Aorta (tissue), 5 donors: ENCODE measurements at regions not wholly inside any gene's neighbourhood (a gene's known extent, or its start where the extent isn't known, plus 50 kb on each side); places are given as distances from the start of the nearest gene placed in this dataset.

Experiments
- ATAC-seq: fragments of 200-7000 bp; cut with Tn5 transposase; one replicate; pipeline ENCODE4 v1.9.1; 2022; ENCODE audit warnings: moderate library complexity; ENCODE audit not compliant: low FRiP score
- DNase-seq, 2 donors: peaks; one replicate each; pipeline ENCODE4 v3.0.0-alpha.2; 2020
- H3K27ac ChIP-seq, 2 donors: one replicate each; pipeline ENCODE4 v1.5.1; 2013; ENCODE audit warnings: low read length in 2 of 2, mild to moderate bottlenecking in 2 of 2, moderate library complexity in 2 of 2, control low read depth in 1 of 2, inconsistent platforms in 1 of 2, low read depth in 1 of 2
- H3K27me3 ChIP-seq, 2 donors: one replicate each; pipeline ENCODE4 v1.6.1; 2013; ENCODE audit warnings: control low read depth in 1 of 2, low read length in 1 of 2, mild to moderate bottlenecking in 1 of 2, moderate library complexity in 1 of 2; ENCODE audit not compliant: insufficient read depth in 2 of 2, control insufficient read depth in 1 of 2
- H3K36me3 ChIP-seq, 2 donors: one replicate each; pipeline ENCODE4 v1.6.1; 2013; ENCODE audit warnings: control low read depth in 1 of 2, low read length in 1 of 2, mild to moderate bottlenecking in 1 of 2; ENCODE audit not compliant: insufficient read depth in 2 of 2, control insufficient read depth in 1 of 2
- H3K4me1 ChIP-seq, 2 donors: one replicate each; pipeline ENCODE4 v1.6.1; 2013; ENCODE audit warnings: low read length in 2 of 2, control low read depth in 1 of 2, mild to moderate bottlenecking in 1 of 2, moderate library complexity in 1 of 2; ENCODE audit not compliant: insufficient read depth in 2 of 2, control insufficient read depth in 1 of 2
- H3K4me3 ChIP-seq, 2 donors: one replicate each; pipeline ENCODE4 v1.5.1; 2013; ENCODE audit warnings: low read length in 2 of 2, control low read depth in 1 of 2, mild to moderate bottlenecking in 1 of 2
- H3K9me3 ChIP-seq: one replicate; pipeline ENCODE4 v1.6.1; 2013; ENCODE audit warnings: mild to moderate bottlenecking, low read length; ENCODE audit not compliant: control insufficient read depth
- WGBS, 2 donors: extraction: QIAGEN DNeasy Blood & Tissue Kit; methylation state at CpG; one replicate each; pipeline ENCODE4 v1.1.7; 2013; 5-methylcytosine and 5-hydroxymethylcytosine counted together
- intact Hi-C, 2 donors: fragments of 100-400 bp; cut with DNase I; formaldehyde crosslinking; loops; one replicate each; pipeline versions ENCODE4 v1.14.2 to v1.15.0; 2022
- donor health status: healthy with polysubstance abuse.
- donor health status: Bipolar disorder and iron deficiency.
- donor health status: DM: no; HTN: no; CAD: no.
- donor health status: DM: no; HTN: no; CAD: no.
- donor health status: DM: yes; HTN: yes; CAD: no.

DNA sequence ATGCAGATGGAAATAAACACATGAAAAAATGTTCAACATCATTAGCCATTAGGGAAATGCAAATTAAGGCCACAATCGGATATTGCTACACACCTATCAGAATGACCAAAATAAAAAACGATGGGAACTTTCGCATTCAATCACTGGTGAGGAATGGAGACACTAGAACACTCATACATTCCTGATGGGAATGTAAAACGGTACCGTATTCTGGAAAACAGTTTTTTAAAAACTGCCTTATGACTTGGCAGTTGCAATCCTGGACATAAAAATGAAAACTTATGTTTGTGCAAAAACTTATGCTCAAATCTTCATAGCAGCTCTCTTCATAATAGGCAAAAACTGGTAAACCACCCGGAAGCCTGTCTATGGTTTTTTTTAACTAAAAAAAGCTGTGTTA lies 146.0 kb downstream of the CEBPB start:
- ATAC-seq, result no peak
- intact Hi-C loops, result no loop called here
- Histone ChIP-seq H3K36me3 (no peaks in the 10 kb centered on the region), H3K4me3 (no peak overlapping the region), H3K27ac (no peak overlapping the region), H3K9me3 (no peaks in the 10 kb centered on the region), H3K27me3 (no peaks in the 10 kb centered on the region), H3K4me1 (no peaks in the 10 kb centered on the region)
- no peak for DNase-seq
- whole genome bisulfite sequencing, 2 donors, result 86 to 87% methylated on average over 6 of the region's 6 CpGs

DNA sequence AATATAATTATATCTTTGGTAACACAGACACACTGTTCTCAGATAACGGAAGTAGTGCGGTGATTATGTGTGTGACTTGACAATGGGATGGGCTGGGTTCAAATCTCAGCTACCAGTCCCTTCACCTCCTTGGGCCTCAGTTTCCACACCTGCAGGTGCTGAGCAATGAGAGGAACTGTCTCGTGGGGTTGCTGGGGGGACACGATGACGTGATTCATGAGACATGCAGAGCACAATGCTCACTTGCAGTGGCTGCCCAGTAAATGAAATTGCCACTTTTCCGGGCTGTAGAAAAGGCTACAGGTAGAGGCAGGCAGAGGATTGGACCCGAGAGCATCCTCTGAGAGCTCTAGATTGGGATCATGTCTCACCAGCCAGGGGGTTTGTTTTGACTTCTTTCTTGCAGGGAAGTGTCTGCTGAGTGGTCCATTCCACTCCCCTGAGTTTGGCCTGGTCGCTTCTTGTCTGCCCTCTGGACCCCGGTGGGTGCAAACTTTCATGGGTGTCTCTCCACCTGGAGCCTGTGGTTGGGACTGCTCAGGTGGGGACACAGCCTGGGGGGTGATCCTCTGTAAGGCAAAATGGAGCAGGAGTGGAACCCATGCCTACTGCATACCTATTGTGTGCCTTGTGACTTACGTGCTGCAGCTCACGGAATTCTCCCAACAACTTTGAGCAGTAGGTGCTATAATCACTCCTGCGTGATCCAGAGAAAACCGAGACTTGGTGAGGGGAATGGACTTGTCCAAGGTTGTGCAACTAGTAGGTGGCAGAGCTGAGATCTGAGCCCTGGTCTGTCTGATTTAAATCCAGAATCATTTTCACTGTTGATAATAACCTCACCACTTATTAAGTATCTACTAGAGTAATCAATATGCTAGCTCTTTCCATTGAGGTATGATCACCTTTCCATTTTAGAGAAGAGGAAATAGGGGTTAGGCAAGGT lies 147.2 kb downstream of the CEBPB start:
- Histone ChIP-seq H3K9me3 (no peaks in the 10 kb centered on the region), H3K4me3 (no peak overlapping the region), H3K27me3 (no peaks in the 10 kb centered on the region), H3K27ac (no peak overlapping the region), H3K36me3 (no peaks in the 10 kb centered on the region), H3K4me1 (no peaks in the 10 kb centered on the region)
- intact Hi-C loops, result no loop called here
- ATAC-seq, result no peak
- DNase-seq, result peak in 1 of 2 donors; percentile 23
- 94 to 95% methylated on average over 13 of the region's 13 CpGs for WGBS, 2 donors

DNA sequence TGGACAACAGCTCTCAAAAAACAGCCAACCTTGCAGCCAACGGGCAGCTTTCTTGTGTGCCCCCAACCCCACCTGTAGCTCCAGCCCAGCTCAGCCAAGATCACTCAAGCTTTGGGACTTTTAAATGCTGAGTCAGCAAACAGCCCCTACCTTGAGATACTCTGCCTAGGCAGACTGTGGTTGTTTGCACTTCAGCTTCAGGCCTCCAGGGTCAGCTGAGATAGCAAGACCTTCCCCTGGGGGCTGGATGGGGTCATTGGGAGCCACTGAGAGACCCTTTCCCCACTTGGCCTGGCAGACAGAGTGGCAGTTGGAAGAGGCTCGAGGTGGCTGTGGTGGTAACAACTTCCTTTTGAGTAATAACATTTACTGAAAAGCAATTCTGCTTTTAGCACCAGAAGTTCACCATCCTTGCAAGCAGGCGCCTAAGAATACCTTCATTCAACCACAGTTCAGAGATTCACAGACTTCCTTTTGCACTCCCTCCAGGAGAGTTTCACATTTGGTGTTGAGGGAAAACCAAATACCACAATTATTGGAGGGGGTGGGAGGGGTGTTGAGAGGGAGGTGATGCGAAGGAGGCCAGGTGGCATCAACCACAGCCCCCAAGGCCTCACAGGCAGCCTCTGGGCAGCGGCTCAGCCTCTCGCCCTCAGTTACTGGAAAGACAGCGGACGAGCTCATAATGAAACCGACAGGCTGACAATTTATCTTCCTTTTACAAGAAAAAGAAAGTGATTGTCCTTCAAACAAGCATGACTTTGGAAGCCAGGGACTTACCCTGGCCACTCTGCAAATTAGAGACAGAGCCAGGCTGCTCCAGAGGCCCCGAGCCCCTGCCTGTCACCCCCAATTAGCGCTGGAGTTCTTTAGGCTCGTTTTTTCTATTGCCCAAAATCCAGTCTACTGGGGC lies 148.1 kb downstream of the CEBPB start:
- Histone ChIP-seq H3K27ac (no peak overlapping the region), H3K36me3 (no peaks in the 10 kb centered on the region), H3K27me3 (no peaks in the 10 kb centered on the region), H3K9me3 (no peaks in the 10 kb centered on the region), H3K4me3 (no peak overlapping the region), H3K4me1 (no peaks in the 10 kb centered on the region)
- intact Hi-C loops, result no loop called here
- ATAC-seq (no peak), DNase-seq (no peak)
- WGBS, 2 donors, result 88 to 91% methylated on average over 12 of the region's 12 CpGs

DNA sequence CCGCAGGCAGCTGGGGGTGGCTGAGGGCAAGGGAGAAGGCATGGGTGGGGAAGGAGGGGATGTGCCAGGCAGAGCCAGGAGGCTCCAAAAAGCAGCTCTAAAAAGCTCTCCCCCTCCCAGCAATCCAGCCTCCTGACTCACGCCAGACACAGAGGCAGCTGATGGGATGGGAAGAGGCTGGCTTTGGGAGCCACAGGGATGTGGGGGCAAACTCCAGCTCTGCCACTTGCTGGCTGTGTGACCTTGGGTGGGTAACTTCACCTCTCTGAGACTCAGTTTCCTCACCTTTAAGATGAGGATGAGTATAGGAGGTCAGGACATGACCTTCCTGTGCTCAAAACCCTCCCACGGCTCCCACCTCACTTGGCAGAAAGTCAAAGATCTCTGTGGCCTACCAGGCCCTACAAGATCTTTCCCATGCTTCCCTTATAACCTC lies 148.9 kb downstream of the CEBPB start:
- no peak for ATAC-seq
- WGBS, 2 donors, result 72 to 73% methylated on average over 3 of the region's 3 CpGs

DNA sequence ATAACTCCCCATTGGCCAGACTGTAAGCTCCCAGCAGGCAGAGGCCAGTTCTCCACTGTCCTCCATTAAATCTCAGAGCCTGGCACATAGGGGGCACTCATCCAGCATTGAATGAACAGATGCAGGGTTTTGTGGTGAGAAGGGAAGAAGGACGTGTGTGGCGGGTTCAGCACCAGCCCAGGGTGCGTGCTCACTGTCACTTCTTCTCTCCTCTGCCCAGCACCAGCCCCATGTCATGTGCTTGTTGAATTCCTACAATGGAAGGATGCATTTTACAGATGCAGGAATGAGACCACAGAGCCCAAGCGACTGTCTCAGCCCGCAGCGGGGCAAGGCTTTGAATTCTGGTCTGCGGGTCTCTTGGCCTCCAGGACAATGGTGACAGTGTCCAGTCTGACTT lies 149.9 kb downstream of the CEBPB start:
- no peaks in the 10 kb centered on the region for H3K9me3 ChIP-seq
- H3K27ac ChIP-seq, result no peak overlapping the region
- no peaks in the 10 kb centered on the region for H3K36me3 ChIP-seq
- 94 to 99% methylated on average over 7 of the region's 7 CpGs for WGBS, 2 donors
- no peaks in the 10 kb centered on the region for H3K4me1 ChIP-seq
- no peaks in the 10 kb centered on the region for H3K27me3 ChIP-seq
- ATAC-seq, result no peak
- H3K4me3 ChIP-seq, result no peak overlapping the region
- peak in 1 of 2 donors; percentile 51 for DNase-seq
- intact Hi-C loops, result no loop called here

More for the DNA sequence above, 148.9 kb downstream of the CEBPB start:
- Histone ChIP-seq H3K4me1 (no peaks in the 10 kb centered on the region), H3K4me3 (no peak overlapping the region), H3K9me3 (no peaks in the 10 kb centered on the region), H3K27ac (no peak overlapping the region), H3K36me3 (no peaks in the 10 kb centered on the region), H3K27me3 (no peaks in the 10 kb centered on the region)
- DNase-seq, result no peak
- intact Hi-C loops, result no loop called here

DNA sequence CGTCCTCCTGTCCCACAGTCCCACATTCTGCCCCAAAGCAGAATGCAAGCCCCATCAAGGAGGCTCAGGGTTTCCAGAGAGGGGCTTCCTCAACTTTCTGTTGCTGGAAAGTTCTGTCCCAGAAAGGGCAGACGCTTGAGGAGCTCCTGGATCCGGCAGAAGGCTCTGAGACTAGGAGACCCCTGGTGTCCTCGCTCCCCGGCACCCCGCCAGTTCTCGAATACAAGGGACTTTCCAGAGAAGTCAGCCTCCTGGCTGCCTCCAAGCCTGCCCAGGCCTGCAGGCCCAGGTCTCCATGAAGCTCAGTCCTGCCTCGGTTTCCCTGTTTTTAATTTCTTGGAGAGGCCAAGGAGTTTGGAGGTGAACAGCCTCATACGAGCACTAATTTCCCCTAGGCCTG lies 150.4 kb downstream of the CEBPB start:
- no peaks in the 10 kb centered on the region for H3K4me1 ChIP-seq
- H3K9me3 ChIP-seq, result no peaks in the 10 kb centered on the region
- H3K4me3 ChIP-seq, result no peak overlapping the region
- ATAC-seq, result no peak
- H3K27ac ChIP-seq, result no peak overlapping the region
- no peaks in the 10 kb centered on the region for H3K36me3 ChIP-seq
- intact Hi-C loops, result no loop called here
- peak in 1 of 2 donors; percentile 67 for DNase-seq
- WGBS, 2 donors, result 92 to 96% methylated on average over 9 of the region's 9 CpGs
- no peaks in the 10 kb centered on the region for H3K27me3 ChIP-seq

DNA sequence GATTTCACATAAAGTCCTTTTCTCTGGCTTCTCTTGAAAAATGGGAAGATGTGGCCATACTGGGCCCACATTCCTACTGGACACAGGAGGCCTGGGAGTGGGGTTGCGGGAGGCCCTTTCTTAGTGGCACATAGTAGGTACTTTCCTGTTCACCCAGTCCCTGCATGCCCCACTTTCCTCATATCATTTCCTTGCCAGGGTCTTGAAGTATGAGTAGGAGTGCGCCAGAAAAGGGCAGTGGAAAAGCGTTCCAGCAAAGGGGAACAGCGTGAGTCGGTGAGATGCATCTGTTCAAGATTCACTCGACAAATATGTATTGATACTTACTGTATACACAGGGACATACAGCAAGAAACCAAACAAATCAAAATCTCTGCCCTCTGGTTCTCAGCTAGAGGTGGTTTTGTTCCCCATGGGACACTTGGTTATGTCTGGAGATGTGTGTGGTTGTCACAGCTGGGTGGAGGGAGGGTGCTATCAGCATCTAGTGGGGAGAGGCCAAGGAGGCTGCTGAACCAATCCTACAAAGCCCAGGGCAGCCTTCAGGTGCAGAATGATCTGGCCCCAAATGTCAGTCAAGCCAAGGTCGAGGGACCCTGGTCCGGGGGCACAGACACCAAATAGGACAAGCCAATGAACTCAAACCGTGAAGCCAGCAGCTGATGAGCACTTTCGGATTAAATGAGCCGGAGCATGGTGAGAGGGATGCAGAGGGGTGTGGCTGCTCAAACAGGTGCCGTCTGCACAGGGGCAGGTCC lies 151.4 kb downstream of the CEBPB start:
- H3K4me1 ChIP-seq, result no peaks in the 10 kb centered on the region

DNA sequence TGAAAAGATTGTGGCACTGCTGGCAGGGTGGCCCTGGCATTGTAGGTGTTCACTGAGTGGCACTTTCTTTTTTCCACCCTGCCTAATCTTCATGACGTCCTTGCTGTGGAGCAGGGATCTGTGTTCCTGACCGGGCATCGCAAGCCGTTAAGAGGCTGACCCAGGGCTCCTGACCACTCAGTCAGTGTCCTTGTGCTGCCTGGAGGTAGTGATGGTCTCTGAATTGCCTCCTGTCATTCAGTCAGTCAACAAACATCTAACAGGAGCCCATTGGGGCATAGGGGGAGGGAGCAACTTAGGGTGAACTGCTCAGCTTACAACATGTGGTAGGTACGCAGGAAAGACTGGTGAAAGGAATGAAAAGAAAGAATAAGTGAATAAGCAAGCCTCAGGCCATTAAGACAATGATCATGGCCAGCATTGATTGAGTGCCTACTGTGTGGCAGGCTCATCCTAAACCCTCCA lies 152.0 kb downstream of the CEBPB start:
- no peaks in the 10 kb centered on the region for H3K4me1 ChIP-seq
- H3K9me3 ChIP-seq, result no peaks in the 10 kb centered on the region
- H3K36me3 ChIP-seq, result no peaks in the 10 kb centered on the region
- ATAC-seq (no peak), DNase-seq (no peak)
- 92 to 95% methylated on average over 5 of the region's 5 CpGs for WGBS, 2 donors
- no peaks in the 10 kb centered on the region for H3K27me3 ChIP-seq
- no peak overlapping the region for H3K27ac ChIP-seq
- intact Hi-C loops, result no loop called here
- H3K4me3 ChIP-seq, result no peak overlapping the region

More for the DNA sequence above, 151.4 kb downstream of the CEBPB start:
- ATAC-seq (no peak), DNase-seq (no peak)
- Histone ChIP-seq H3K27me3 (no peaks in the 10 kb centered on the region), H3K9me3 (no peaks in the 10 kb centered on the region), H3K4me3 (no peak overlapping the region), H3K36me3 (no peaks in the 10 kb centered on the region), H3K27ac (no peak overlapping the region)
- WGBS, 2 donors, result 95 to 96% methylated on average over 12 of the region's 12 CpGs
- intact Hi-C loops, result no loop called here
